GM12864 (cell line): ENCODE measurements at regions not wholly inside any gene's neighbourhood (a gene's known extent, or its start where the extent isn't known, plus 50 kb on each side); places are given as distances from the start of the nearest gene placed in this dataset.

ENCODE experiments used
- DNase-seq: peaks from one replicate; pipeline ENCODE4 v3.0.0-alpha.2; 2011; ENCODE audit warnings: low read depth
- H3K4me3 ChIP-seq: 2 replicates; pipeline ENCODE4 v1.5.1; 2011; ENCODE audit warnings: mild to moderate bottlenecking, low read depth, low read length, control low read depth
- TF ChIP-seq, protein P1 (sequence below): IDR thresholded peaks from 2 replicates; pipeline ENCODE4 v1.5.1; 2011; ENCODE audit warnings: low read depth, mild to moderate bottlenecking, moderate library complexity, low read length, control low read depth, inconsistent platforms; ENCODE audit errors: missing control alignments

- TF ChIP-seq, protein P1, sequence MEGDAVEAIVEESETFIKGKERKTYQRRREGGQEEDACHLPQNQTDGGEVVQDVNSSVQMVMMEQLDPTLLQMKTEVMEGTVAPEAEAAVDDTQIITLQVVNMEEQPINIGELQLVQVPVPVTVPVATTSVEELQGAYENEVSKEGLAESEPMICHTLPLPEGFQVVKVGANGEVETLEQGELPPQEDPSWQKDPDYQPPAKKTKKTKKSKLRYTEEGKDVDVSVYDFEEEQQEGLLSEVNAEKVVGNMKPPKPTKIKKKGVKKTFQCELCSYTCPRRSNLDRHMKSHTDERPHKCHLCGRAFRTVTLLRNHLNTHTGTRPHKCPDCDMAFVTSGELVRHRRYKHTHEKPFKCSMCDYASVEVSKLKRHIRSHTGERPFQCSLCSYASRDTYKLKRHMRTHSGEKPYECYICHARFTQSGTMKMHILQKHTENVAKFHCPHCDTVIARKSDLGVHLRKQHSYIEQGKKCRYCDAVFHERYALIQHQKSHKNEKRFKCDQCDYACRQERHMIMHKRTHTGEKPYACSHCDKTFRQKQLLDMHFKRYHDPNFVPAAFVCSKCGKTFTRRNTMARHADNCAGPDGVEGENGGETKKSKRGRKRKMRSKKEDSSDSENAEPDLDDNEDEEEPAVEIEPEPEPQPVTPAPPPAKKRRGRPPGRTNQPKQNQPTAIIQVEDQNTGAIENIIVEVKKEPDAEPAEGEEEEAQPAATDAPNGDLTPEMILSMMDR, result no peak
- H3K4me3 ChIP-seq, result no peak overlapping the region
- no peak for DNase-seq
These were observed 128.3 kb upstream of the TRIM2 start for GRCh38 chr4:153075836-153076518.

DNA sequence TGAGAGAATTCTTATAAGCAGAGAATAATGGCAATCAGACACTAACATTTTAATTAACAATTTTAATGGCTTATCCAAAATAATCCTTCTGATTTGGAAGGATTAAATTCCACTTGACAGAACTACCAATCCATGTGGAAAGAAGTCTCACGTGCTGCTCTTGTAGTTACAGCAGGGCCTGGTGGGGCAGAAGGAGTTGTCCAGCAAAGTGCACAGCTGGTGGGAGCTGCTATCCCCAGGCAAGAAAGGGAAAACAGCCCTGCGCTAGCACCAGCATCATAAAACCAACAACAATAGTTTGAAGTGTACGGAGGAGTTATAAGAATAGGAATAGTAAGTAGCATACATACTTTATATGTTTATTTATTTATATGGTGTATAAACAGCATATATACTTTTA lies 127.4 kb upstream of the TRIM2 start:
- DNase-seq, result no peak
- H3K4me3 ChIP-seq, result no peak overlapping the region
- TF ChIP-seq, protein P1, result no peak

GRCh38 chr4:153079857-153080391 lies 124.3 kb upstream of the TRIM2 start:
- DNase-seq, result no peak
- TF ChIP-seq, protein P1, result no peak

GRCh38 chr4:153081006-153081580 lies 123.2 kb upstream of the TRIM2 start:
- no peak for DNase-seq
- no peak overlapping the region for H3K4me3 ChIP-seq
- TF ChIP-seq, protein P1, result no peak

More at GRCh38 chr4:153079857-153080391, 124.3 kb upstream of the TRIM2 start:
- no peak overlapping the region for H3K4me3 ChIP-seq

DNA sequence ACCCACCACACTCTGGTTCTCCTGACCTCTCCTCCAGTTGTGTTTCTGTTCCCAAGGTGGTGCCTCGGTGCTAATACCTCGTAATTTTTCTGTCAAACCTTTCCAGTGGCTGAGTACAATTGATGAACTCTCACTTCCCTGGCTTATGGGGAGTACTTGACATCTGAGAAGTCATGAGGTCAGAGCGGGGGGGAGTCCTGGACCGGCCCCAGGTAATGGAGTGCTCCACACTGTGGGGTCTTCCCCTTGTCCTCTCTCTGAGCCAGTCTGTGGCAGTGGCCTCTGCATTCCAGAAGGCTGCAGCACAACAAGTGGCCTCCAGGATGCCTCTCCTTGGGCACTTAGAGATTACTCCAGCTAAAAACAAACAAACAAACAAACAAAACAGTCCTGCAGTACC lies 122.5 kb upstream of the TRIM2 start:
- no peak for DNase-seq
- TF ChIP-seq, protein P1, result no peak
- H3K4me3 ChIP-seq, result no peak overlapping the region

DNA sequence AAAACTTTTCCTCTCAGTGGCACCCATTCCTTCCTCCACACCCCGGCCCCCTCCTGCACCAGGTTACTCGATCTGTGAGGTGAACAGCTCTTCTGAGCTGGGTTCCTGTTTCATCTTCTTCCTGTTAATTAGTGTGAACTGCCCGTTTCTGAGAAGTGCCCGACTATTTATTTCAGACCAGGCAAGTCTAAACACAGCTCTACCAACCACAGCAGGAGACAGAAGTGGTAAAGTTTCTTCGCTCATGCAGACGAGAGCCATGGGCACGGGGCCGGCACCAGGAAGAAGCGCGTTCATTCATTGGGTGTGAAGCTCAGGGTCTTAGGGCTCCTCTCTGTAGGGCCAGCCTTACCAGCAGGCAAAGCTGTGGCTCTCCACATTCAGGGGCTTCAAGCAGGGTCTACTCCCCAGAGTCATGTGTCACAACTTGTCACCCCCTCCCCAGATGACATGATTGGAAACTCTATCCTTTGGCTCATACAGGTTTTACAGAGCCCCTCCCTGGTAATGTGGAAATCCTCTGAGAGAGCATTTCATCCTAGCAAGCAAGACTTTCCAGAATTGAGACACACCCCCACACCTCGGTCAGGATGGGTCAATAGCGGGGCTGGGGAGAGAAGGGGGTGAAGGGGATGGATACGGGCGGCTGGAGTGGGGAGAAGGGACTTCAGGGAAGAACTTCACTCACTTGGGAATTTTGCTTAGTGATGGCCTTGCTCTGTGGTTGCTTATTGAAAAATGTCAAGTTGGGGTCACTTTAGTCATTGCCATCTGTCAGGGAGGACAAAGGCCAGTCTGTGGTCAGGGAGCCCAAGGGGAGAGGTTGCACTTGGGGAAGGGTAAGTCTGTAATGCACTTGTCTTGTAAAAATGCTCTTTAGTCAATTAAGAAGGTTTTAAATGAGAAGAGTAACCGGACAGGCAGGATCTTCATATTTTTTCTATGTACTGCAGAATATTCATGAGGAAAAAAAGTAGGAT lies 121.6 kb upstream of the TRIM2 start:
- no peak for DNase-seq
- TF ChIP-seq, protein P1, result no peak
- H3K4me3 ChIP-seq, result no peak overlapping the region
